GM18498 (cell line): ENCODE measurements at regions not wholly inside any gene's neighbourhood (a gene's known extent, or its start where the extent isn't known, plus 50 kb on each side); places are given as distances from the start of the nearest gene placed in this dataset.
A peak's percentile ranks its signal among the peaks of the same experiment; 100 is the strongest.
"Not testable (repeated sequence)": the region's sequence is repeated elsewhere in the genome, so short reads cannot be mapped to it uniquely, and the experiment has no call there.

Experiments
- ATAC-seq: cut with Tn5 transposase; IDR thresholded peaks from one replicate; pipeline ENCODE4 v1.9.1; 2021; ENCODE audit warnings: mild to moderate bottlenecking, moderate library complexity; ENCODE audit not compliant: unreplicated experiment

DNA sequence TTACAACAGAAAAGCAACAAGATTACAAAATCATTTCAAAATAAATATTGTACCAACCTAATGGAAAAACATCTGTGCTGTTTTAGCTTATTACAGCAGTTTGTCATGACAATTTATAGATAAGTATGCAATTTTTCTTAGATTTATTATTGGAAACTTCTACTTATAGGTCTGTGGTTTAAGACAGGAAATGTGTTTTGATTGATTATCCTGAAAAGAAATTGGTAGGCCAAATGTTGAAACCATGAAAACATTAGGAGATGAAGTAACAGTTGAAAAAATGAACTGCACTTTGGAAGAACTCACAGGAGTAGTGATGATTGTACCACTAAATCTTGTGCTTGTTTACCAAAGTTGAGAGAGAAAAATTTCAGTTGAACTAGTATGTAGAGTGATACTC lies 162.2 kb upstream of the GIMD1 start:
- ATAC-seq, result no peak

DNA sequence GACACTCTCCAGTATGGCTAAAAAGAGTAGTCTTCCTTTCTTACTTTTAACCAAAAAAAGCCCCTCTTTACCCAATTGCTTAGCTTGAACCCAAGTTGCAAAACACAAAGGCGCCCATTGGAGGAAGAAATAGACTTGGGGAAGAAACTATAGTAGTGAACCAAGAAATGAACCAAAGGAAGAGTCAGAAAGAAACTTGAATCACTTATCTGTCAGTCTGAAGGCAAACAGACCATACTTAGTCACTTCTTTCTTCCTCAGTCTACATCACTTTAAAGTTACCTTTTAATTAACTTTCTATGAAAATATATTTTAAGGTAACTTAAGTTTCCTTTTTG lies 161.4 kb upstream of the GIMD1 start:
- no peak for ATAC-seq

DNA sequence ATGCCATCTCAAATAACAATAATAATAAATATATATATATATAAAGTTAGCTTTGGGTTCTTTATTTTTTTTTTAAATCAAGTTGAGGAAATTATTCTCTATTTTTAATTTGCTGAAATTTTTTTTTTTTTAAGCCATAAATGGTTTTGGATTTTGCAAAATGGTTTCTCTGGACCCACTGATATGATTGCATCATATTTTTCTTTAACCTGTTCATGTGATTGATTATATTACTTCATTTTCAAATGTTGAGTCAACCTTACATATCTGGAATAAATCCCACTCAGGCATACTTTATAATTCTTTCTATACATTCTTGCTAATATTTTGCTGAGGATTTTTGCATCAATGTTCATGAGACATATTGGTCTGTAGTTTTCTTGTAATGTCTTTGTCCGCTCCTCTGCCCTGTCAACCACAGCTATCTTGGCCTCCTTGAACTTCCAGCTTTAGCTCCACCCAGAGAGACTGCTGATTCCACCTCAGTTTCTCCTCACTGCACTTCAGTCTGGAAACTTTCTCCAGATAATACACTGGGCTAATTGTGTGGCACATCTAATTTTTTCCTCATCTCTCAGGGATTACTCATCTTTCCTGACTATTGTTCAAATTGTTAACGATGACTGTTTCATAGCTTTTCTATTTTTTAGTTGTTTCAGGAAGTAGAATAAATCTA lies 160.9 kb upstream of the GIMD1 start:
- no peak for ATAC-seq

DNA sequence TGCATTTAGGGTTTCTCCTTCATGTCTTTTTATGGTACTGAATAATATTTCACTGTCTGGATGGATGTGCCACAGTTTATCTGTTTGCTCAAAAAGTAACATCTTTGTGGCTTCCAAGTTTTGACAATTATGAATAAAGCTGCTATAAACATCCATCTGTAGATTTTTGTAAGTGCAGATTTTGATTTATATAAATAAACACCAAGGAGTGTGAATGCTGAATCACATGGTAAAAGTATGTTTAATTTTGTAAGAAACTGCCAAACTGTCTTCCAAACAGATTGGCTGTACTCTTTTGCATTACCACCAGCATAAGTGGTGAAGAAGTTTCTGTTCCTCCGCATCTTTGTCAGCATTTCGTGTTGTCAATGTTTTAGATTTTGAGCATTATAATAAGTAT lies 158.7 kb upstream of the GIMD1 start:
- ATAC-seq, result no peak

DNA sequence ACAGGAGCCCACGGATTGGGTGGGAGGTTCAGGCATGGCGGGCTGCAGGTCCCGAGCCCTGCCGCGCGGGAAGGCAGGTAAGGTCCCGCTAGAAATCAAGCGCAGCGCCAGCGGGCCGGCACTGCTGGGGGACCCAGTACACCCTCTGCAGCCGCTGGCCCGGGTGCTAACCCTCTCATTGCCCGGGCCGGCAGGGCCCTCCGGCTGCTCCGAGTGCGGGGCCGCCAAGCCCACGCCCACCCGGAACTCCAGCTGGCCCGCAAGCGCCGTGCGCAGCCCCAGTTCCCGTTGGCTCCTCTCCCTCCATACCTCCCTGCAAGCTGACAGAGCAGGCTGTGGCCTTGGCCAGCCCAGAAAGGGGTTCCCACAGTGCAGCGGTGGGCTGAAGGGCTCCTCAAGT lies 156.8 kb upstream of the GIMD1 start:
- ATAC-seq, result not testable (repeated sequence)

DNA sequence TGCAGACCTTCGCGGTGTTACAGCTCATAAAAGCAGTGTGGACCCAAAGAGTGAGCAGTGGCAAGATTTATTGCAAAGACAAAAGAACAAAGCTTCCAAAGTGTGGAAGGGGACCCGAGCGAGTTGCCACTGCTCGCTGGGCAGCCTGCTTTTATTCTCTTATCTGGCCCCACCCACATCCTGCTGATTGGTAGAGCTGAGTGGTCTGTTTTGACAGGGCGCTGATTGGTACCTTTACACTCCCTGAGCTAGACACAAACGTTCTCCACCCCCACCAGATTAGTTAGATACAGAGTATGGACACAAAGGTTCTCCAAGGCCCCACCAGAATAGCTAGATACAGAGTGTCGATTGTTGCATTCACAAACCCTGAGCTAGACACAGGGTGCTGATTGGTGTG lies 156.2 kb upstream of the GIMD1 start:
- not testable (repeated sequence) for ATAC-seq

DNA sequence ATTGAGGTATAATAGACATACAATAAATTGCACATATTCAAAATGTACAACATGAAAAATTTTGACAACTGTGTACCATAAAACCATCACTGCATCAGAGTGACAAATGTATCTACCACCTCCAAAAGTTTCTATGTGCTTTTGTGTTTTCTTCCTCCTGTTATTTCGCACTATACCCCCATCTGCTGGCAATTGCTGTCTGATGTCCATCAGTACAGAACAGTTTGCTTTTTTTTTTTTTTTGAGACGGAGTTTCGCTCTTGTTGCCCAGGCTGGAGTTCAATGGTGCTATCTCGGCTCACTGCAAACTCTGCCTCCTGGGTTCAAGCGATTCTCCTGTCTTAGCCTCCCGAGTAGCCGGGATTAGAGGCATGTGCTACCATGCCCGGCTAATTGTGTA lies 154.3 kb upstream of the GIMD1 start:
- no peak for ATAC-seq

DNA sequence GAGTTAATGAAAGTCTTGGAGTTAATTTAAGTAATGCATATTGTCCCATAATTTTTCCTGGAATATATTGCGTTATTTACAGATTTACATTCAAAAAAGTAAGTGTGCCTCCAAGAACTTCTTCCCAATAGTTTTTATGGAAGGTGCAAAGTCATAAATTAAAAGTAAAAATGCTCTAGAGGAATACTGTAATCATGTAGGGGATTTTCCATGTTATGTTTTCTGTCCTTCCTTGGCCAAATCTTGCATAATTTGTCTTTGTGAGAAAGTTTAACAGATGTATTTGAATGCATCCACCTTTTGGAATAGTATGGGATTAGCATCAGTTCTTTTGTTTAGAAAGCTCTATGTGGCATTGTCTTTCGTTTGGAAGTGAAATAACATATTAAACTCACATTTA lies 144.1 kb upstream of the GIMD1 start:
- ATAC-seq, result no peak

DNA sequence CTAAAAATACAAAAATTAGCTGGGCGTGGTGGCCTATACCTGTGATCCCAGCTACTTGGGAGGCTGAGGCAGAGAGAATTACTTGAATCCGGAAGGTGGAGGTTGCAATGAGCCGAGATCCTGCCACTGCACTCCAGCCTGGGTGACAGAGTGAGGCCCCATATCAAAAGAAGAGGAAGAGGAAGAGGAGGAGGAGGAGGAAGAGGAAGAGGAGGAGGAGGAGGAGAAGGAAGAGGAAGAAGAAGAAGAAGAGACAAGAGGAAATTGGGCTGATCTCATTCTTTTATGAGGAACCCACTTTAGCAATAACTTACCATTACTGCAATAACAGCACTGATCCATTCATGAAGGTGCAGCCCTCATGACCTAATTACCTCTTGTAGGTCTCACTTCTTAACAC lies 138.9 kb upstream of the GIMD1 start:
- no peak for ATAC-seq

DNA sequence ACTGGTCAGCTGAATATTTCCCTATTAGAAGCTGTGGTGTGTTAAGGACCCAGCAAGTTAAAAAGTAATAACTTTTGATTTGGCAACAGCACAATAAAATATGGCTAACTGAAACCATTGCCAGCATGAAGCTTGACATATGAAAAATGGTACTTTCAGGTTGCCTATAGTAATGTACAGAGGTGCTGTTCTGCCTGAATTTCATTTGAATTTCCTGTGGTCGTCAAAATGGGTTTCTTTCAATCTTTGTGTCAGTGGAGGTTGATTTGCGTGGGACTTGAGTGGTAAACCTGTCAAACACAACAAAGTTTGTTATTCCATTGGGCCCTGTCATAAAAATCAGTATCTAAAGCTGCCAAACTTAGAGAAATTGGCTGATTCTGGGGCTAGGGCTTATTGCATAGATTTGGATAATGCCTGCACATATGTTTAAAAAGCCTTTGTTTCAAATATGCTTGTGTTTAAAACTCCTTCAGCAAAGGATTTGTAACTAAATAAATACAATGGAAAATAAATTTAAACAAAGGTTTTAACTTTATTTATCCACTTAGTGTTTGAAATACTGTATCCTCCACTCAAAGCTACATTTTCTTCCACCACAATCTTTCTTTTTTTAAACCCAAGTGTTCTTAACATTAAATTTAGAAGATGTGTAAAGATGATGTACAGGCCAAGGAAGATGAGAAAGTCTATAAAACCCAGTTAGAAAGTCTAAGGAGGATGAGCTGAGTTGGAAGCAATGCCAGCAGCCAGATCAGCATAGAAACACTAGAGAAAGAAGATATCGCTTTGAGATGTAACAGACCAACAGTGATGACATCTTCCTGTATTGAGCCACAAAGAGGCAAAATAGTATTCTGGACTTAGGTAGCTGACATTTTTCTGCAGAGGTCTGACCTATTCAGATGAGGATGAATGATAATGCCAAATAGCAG lies 134.8 kb upstream of the GIMD1 start:
- no peak for ATAC-seq

DNA sequence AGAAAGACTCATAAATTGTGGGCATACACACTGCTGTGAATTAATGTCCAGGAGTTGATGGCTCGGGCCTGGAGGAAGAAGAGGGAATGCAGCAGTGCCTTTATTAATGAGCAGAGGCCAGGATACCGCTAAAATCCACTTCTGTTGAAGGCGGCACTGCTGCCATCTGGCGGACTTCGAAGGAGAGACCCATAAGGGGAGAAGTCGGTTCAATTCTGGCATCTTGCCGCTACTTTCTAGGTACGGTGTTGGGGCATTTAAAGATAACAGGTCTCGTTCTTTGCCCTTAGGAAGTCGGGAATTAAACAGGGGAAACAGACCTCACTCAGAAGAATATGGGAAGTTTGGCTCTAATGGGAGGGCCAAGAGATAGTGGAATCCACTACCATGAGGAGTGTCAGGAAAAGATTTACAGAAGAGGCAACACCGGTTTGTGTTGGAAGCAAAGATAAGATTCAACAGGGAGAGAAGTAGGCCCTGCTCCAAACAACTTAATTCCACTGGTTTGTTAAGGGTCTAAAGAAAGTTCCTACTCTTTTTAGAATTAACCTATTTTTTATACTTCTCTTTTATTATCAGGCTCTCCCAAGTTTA lies 133.6 kb upstream of the GIMD1 start:
- ATAC-seq, result peak; percentile 84

DNA sequence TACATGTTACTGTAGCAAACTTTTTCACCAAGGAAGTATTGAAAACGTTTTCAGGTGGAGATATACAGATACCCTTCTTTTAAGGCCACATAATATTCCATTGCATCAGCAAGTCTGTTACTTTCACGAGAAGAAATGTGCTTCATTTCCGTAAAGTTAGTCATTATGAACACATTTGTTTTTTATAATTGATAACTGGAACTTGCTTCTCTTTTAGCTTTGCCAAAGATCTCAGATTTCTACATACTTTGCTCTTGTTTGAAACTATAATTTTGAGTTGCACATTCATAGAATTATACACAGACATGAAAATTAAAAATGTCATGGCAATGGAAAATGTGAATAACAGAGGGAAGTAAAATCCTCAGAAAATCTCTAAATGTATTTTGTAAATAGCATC lies 128.7 kb upstream of the GIMD1 start:
- no peak for ATAC-seq

DNA sequence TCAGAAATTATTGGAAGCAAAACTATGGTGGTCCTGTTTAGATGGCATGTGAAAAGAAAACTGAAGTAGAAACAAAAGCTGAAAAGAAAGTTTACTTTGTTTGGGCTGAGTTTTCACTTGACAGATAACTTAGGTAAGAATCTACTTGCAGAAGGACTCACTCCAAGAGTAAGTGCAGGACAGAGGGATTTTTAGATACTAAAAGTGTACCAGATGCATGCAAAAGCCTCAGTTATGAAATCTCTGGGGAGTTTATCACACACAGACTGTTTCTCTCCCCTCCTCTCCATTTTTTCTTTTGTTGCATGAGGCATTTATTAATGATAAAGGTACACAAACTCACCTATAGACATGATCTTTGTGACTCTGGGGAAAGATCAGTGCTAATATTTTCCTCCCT lies 127.5 kb upstream of the GIMD1 start:
- no peak for ATAC-seq

DNA sequence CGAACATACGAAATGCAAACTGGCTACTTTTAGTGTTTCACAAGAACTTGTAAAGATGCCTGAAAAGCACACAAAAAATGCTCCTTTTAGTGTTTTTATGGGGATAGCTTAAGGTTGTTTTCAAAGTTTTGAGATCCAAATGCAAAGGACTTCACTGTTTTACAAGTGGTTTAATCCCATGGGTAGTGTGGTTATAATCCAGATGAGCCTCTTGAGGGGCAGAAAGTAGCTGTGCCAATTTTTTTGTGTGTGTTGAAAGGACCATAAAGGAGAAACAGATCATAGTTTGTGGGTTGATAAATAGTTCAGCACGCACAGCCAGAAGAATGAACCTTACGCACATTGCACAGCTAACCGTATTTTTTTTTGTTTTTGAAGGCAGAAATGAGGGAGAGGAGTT lies 126.9 kb upstream of the GIMD1 start:
- no peak for ATAC-seq

DNA sequence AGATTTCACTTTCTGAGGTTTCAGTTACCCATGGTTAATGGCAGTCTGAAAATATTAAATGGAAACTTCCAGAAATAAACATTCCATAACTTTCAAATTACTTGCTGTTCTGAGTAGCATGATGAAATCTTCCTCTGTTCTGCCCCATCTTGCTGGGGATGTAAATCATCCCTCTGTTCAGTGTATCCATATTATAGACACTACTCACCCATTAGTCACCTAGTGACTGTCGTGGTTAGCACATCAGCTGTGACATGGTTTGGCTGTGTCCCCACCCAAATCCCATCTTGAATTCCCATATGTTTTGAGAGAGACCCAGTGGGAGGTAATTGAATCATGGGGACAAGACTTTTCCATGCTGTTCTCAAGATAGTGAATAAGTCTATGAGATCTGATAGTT lies 125.5 kb upstream of the GIMD1 start:
- no peak for ATAC-seq

DNA sequence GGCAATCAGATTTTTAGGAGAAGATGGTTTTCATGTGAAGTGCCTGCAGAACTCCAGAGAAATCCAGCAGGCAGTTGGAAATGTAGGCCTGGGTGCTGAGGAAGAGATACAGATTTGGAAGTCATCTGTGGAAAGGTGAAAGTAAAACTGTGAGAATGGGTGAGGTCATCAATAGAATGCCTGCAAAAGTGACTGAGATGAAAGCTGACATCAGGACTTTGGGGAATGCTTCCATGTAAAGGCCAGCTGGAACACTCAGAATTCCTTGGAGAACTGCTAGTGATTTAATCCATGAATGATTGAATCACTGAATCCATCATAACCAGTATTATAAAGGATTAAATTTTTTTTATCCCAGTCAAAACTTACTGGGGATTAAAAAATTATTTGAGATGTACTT lies 124.5 kb upstream of the GIMD1 start:
- no peak for ATAC-seq

DNA sequence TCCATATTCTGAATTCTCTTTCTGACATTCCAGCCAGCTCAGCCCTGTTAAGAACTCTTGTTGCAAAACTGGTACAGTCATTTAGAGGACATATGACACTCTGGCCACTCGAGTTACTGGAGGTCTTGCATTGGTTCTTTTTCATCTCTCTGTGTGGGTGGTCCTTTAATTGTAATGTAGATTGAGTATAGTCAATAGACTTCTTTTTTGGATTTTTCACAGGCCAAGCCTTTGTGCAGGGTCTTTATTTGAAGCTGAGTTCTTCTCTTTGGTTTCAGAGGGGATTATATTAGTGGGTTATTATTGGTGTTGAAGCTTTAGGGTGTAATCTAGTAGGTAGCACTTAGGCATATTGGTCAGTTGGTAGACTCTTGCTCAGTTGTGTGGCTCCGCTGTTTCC lies 118.0 kb upstream of the GIMD1 start:
- ATAC-seq, result no peak

DNA sequence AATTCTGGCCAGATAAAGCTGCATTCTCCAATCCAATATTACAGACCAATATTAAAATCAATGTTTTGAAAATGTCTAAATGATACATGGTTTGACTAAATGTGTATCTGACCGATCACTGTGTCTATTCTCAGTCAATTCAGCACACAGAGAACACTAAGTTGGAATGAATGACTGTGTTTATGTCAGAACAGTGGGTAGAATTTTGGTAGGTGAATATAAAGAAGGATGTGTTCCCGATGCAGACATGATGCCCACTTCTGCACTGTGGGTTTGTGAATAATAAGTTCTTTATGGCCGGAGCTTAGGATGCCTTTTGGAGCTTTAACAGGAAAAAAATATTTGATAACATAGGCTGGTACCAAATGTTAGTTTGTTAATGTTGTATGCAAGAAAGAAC lies 113.2 kb upstream of the GIMD1 start:
- no peak for ATAC-seq

DNA sequence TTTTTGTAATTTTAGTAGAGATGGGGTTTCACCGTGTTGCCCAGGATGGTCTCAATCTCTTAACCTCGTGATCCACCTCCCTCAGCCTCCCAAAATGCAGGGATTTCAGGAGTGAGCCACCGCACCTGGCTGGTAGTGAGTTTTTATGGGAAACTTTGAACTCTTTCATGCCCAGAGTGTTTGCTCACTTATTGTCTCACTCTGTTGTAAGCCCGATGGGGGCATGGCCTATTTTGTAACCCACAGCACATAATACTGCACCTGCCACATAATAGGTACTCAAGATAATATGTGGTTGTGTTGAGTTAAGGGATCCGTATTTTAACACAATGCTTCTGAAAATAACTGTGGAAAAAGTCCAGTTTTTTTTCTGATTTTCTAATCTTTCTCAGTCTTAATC lies 109.6 kb upstream of the GIMD1 start:
- ATAC-seq, result no peak

DNA sequence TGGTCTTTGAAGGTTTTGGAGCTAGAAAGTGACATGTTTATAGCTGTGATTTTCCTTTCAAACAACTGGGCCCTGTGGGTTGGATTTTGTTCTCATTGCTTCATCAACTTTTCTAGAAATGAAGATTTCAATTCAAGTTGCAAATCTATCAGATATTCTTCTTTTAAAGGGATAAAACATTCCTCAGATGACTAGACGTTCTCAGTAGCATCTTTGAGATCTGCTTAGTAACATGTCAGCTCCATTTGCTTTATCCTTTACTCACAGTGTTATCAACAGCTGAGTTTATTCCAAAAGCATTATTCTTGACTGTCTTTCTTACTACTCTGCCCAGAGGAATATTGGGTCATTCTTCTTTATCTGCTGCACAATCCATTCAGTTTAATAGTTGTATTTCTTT lies 108.2 kb upstream of the GIMD1 start:
- no peak for ATAC-seq

DNA sequence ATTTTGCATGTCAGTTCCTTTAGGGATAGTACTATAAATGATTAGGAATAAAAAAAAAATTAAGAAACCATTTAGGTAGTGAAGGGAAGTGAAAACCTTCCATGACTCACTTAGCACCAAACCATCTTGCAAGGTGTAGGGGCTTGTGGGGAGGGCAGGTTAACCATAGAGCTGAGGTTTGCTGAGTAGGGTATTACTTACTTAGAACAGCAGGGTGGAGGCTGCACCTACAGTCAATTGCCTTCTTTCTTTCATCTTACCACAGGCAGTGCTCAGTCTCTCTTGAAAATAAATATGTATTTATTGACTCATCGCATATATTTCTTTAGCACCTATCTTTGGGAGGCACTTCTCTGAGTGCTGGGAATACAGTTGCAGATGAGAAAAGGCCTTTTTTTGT lies 104.9 kb upstream of the GIMD1 start:
- ATAC-seq, result no peak

DNA sequence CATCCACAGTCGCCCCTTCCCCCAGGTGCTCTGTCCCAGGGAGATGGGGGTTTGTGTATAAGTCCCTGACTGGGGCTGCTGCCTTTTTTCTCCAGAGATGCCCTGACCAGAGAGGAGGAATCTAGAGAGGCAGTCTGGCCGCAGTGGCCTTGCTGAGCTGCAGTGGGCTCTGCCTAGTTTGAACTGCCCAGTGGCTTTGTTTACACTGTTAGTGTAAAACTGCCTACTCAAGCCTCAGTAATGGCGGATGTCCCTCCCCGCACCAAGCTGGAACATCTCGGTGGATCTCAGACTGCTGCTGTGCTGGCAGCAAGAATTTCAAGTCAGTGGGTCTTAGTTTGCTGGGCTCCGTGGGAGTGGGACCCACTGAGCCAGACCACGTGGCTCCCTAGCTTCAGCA lies 102.6 kb upstream of the GIMD1 start:
- ATAC-seq, result no peak
